K562 (cell line): ENCODE measurements at regions not wholly inside any gene's neighbourhood (a gene's known extent, or its start where the extent isn't known, plus 50 kb on each side); places are given as distances from the start of the nearest gene placed in this dataset.

ENCODE experiments used
- ATAC-seq: fragments of 200-7000 bp; cut with Tn5 transposase; 3 replicates; pipeline ENCODE4 v1.9.1; 2020; ENCODE audit warnings: moderate library complexity
- BruUV-seq: library from RNA; stranded (reverse); fragments of 400-500 nt; replicated peaks from 2 replicates; lab custom pipeline; 2021; lab: Mats Ljungman, UMichigan
- CTCF ChIA-PET: fragments of 300-600 bp; formaldehyde crosslinking; extraction: SDS; loops from one replicate; lab custom pipeline; 2021; ENCODE audit warnings: low intra/inter-chr PET ratio; lab: Yijun Ruan, JAX
- POLR2A ChIA-PET: fragments of 300-600, 350-650 bp; sonication (Branson Sonifier 250); formaldehyde crosslinking; extraction: SDS; loops from one replicate; lab custom pipeline; 2021; ENCODE audit warnings: antibody characterized with exemption, inconsistent platforms; lab: Yijun Ruan, JAX
- DNase-seq, 4 experiments: peaks; one replicate each; pipeline versions ENCODE4 v3.0.0 to v3.0.0-alpha.2; 2011 to 2018; ENCODE audit warnings: low spot score in 3 of 4, mixed read lengths in 3 of 4; ENCODE audit errors: extremely low read depth in 1 of 4
- FAIRE-seq: peaks from 2 replicates; lab custom pipeline; 2011; peaks lifted over from hg19 to GRCh38; lab: Jason Lieb, UNC
- H2AFZ ChIP-seq: 2 replicates; pipeline ENCODE4 v1.6.0; 2011; ENCODE audit warnings: low read depth, low read length, control low read depth, inconsistent platforms
- H3K27ac ChIP-seq: fragments of 200-600 bp; 3 replicates; pipeline ENCODE4 v1.8.0; 2011; ENCODE audit warnings: low read depth, mild to moderate bottlenecking, control low read depth, inconsistent platforms, low read length, moderate library complexity, mixed read lengths; ENCODE audit errors: extremely low read depth
- H3K27me3 ChIP-seq, 2 experiments: fragments of 300-600 bp in 1 of 2; 2 replicates in 1 of 2; 3 replicates in 1 of 2; pipeline versions ENCODE4 v1.6.0 to v1.8.0; 2011; ENCODE audit warnings: inconsistent platforms in 2 of 2, low read length in 2 of 2, mild to moderate bottlenecking in 1 of 2, mixed read lengths in 1 of 2, moderate library complexity in 1 of 2; ENCODE audit not compliant: control insufficient read depth in 2 of 2, insufficient read depth in 2 of 2
- H3K36me3 ChIP-seq: fragments of 300-600 bp; 3 replicates; pipeline ENCODE4 v1.8.0; 2011; ENCODE audit warnings: mild to moderate bottlenecking, low read length, inconsistent platforms; ENCODE audit not compliant: control insufficient read depth, insufficient read depth
- H3K4me1 ChIP-seq, 2 experiments: fragments of 200-600 bp in 1 of 2; replicated peaks in 1 of 2; 2 replicates in 1 of 2; 3 replicates in 1 of 2; pipeline versions ENCODE4 v1.5.1 to v1.8.0; 2011; ENCODE audit warnings: inconsistent platforms in 2 of 2, low read length in 2 of 2, mild to moderate bottlenecking in 1 of 2, mixed read lengths in 1 of 2, moderate library complexity in 1 of 2; ENCODE audit not compliant: control insufficient read depth in 2 of 2, insufficient read depth in 2 of 2
- H3K4me2 ChIP-seq: 2 replicates; pipeline ENCODE4 v1.6.1; 2011; ENCODE audit warnings: low read length, control low read depth, inconsistent platforms, mixed read lengths; ENCODE audit not compliant: insufficient read depth
- H3K4me3 ChIP-seq: fragments of 200-600 bp; sonication (generic), shearing (Covaris generic); 2 replicates; pipeline ENCODE4 v1.5.1; 2016; ENCODE audit warnings: control low read depth, inconsistent platforms
- H3K79me2 ChIP-seq: fragments of 200-600 bp; 3 replicates; pipeline ENCODE4 v1.8.0; 2011; ENCODE audit warnings: low read length, inconsistent platforms; ENCODE audit not compliant: control insufficient read depth, insufficient read depth
- H3K9ac ChIP-seq, 2 experiments: 2 replicates each; pipeline versions ENCODE4 v1.6.0 to v1.6.1; 2011; ENCODE audit warnings: low read depth in 2 of 2, low read length in 2 of 2, control low read depth in 1 of 2, inconsistent platforms in 1 of 2, mild to moderate bottlenecking in 1 of 2, mixed read lengths in 1 of 2; ENCODE audit not compliant: insufficient read depth in 1 of 2
- H3K9me1 ChIP-seq: one replicate; pipeline ENCODE4 v1.6.0; 2011; ENCODE audit warnings: inconsistent platforms, mild to moderate bottlenecking, low read length, moderate library complexity; ENCODE audit not compliant: control insufficient read depth, insufficient read depth
- H3K9me3 ChIP-seq: replicated peaks from 2 replicates; pipeline ENCODE4 v1.5.1; 2011; ENCODE audit warnings: low read depth, low read length, inconsistent platforms; ENCODE audit not compliant: control insufficient read depth, insufficient read depth
- H4K20me1 ChIP-seq: replicated peaks from 2 replicates; pipeline ENCODE4 v1.6.1; 2011; ENCODE audit warnings: low read length, inconsistent platforms, mixed read lengths; ENCODE audit not compliant: control insufficient read depth, insufficient read depth
- IRF2 ChIP-seq: sonication (generic); formaldehyde crosslinking; IDR thresholded peaks from 2 replicates; pipeline ENCODE4 v1.8.1; 2022; ENCODE audit warnings: mild to moderate bottlenecking, missing genetic modification reagents
- LEF1 ChIP-seq: fragments of 450-650 bp; IDR thresholded peaks from 2 replicates; pipeline ENCODE4 v1.6.1; 2016; ENCODE audit warnings: mild to moderate bottlenecking
- SRSF3 ChIP-seq: fragments of 200-400 bp; formaldehyde crosslinking; IDR thresholded peaks from 2 replicates; pipeline ENCODE4 v1.6.1; 2016; ENCODE audit warnings: mild to moderate bottlenecking, low read length, moderate library complexity; ENCODE audit not compliant: insufficient read depth
- ZKSCAN8 ChIP-seq: fragments of 200-800 bp; sonication (Bioruptor generic); IDR thresholded peaks from 2 replicates; pipeline ENCODE4 v1.6.1; 2016; ENCODE audit warnings: missing genetic modification characterization, missing compliant biosample characterization
- ZNF444 ChIP-seq: fragments of 250-450 bp; sonication (Bioruptor Pico); IDR thresholded peaks from 2 replicates; pipeline ENCODE4 v1.4.0; 2020; ENCODE audit warnings: mild to moderate bottlenecking, moderate library complexity
- WGBS: fragments of 100-300 bp; shearing (Covaris generic); methylation state at CpG from one replicate; pipeline ENCODE4 v1.1.6; 2016; ENCODE audit warnings: low coverage, mixed read lengths; ENCODE audit not compliant: insufficient coverage; ENCODE audit errors: missing lambda C conversion rate; 5-methylcytosine and 5-hydroxymethylcytosine counted together
- in situ Hi-C: fragments of 300-500 bp; cut with MboI; formaldehyde crosslinking; loops from 4 replicates; pipeline ENCODE4 v1.15.0; 2018; ENCODE audit warnings: inconsistent platforms, mixed read lengths
- intact Hi-C: fragments of 100-400 bp; cut with micrococcal nuclease; formaldehyde crosslinking; loops from 2 replicates; pipeline ENCODE4 v1.14.2; 2022
- TF ChIP-seq, protein P1 (sequence below): fragments of 450-650 bp; formaldehyde crosslinking; IDR thresholded peaks from 2 replicates; pipeline ENCODE4 v1.4.0; 2022; ENCODE audit warnings: missing genetic modification characterization
- TF ChIP-seq, protein P2 (sequence below): fragments of 250-450 bp; sonication (Bioruptor Pico); IDR thresholded peaks from 2 replicates; pipeline ENCODE4 v1.4.0; 2020; ENCODE audit warnings: borderline replicate concordance
- TF ChIP-seq, protein P3 (sequence below): sonication (generic); formaldehyde crosslinking; IDR thresholded peaks from 2 replicates; pipeline ENCODE4 v1.8.0; 2022; ENCODE audit warnings: mild to moderate bottlenecking, missing genetic modification reagents

DNA sequence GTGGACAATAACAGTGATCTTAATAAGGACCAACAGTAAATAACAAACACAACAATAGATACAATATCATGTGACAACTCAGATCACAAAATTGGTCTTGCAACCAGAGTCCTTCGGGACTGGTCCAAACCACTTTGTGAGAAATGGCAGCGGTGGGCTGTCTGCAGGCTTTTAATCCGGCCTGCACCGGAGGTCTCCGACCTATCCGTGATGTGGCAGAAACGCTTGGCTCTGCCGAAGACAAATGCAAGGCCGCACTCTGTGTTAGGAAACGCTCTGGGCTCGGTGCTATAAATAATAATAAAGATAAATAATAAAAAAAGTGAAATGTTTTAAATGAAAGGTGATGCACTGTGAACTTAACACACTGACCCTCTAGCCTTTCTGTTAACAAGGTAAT is 810.6 kb upstream of the NR2F2 start:
- no peaks in the 10 kb centered on the region for H3K79me2 ChIP-seq
- H3K27me3 ChIP-seq = peaks cover 0 to 2% of the 10 kb centered on the region in 2 experiments; a peak in 1 of 5 replicates
- H3K9me3 ChIP-seq = no peaks in the 10 kb centered on the region
- no peak for FAIRE-seq
- H3K27ac ChIP-seq = no peak overlapping the region
- H3K9me1 ChIP-seq = no peaks in the 10 kb centered on the region
- no peak for DNase-seq
- ATAC-seq = no peak
- H3K36me3 ChIP-seq = no peaks in the 10 kb centered on the region
- CTCF ChIA-PET = no interaction called here
- BruUV-seq = no TSS peak
- no peaks in the 10 kb centered on the region; a peak in 1 of 5 replicates for H3K4me1 ChIP-seq
- intact Hi-C loops = no loop called here
- WGBS = 47% methylated on average over 11 of the region's 11 CpGs
- peak overlapping the region; percentile 54 for H2AFZ ChIP-seq
- no peak overlapping the region for H3K4me3 ChIP-seq
- no peak overlapping the region for H3K4me2 ChIP-seq
- H3K9ac ChIP-seq = no peak overlapping the region
- no peaks in the 10 kb centered on the region for H4K20me1 ChIP-seq
- TF ChIP-seq, protein P1, sequence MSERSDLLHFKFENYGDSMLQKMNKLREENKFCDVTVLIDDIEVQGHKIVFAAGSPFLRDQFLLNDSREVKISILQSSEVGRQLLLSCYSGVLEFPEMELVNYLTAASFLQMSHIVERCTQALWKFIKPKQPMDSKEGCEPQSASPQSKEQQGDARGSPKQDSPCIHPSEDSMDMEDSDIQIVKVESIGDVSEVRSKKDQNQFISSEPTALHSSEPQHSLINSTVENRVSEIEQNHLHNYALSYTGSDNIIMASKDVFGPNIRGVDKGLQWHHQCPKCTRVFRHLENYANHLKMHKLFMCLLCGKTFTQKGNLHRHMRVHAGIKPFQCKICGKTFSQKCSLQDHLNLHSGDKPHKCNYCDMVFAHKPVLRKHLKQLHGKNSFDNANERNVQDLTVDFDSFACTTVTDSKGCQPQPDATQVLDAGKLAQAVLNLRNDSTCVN = no peak
- TF ChIP-seq, protein P2, sequence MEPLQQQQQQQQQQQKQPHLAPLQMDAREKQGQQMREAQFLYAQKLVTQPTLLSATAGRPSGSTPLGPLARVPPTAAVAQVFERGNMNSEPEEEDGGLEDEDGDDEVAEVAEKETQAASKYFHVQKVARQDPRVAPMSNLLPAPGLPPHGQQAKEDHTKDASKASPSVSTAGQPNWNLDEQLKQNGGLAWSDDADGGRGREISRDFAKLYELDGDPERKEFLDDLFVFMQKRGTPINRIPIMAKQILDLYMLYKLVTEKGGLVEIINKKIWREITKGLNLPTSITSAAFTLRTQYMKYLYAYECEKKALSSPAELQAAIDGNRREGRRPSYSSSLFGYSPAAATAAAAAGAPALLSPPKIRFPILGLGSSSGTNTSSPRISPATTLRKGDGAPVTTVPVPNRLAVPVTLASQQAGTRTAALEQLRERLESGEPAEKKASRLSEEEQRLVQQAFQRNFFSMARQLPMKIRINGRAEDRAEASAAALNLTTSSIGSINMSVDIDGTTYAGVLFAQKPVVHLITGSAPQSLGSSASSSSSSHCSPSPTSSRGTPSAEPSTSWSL = no peak
- TF ChIP-seq ZNF444 (CRISPR knock-in tag) = no peak
- TF ChIP-seq ZKSCAN8 (CRISPR knock-in tag) = no peak
- TF ChIP-seq IRF2 = no peak
- no peak for TF ChIP-seq LEF1
- TF ChIP-seq SRSF3 = no peak
- TF ChIP-seq, protein P3, sequence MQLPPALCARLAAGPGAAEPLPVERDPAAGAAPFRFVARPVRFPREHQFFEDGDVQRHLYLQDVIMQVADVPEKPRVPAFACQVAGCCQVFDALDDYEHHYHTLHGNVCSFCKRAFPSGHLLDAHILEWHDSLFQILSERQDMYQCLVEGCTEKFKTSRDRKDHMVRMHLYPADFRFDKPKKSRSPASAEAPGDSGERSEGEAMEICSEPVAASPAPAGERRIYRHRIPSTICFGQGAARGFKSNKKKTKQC = no peak
- POLR2A ChIA-PET = no interaction called here
- in situ Hi-C loops = no loop called here
